ENCODE measurements at regions not wholly inside any gene's neighbourhood (a gene's known extent, or its start where the extent isn't known, plus 50 kb on each side); places are given as distances from the start of the nearest gene placed in this dataset.
"Not testable (repeated sequence)": the region's sequence is repeated elsewhere in the genome, so short reads cannot be mapped to it uniquely, and the experiment has no call there.

GRCh38 chr1:222470252-222470805, 77.6 kb downstream of the HHIPL2 start:
- DNase-seq (ENCODE audit: low spot score): not testable (repeated sequence)

GRCh38 chr1:222466150-222466865, 81.6 kb downstream of the HHIPL2 start:
- no peak for DNase-seq (ENCODE audit: low spot score)

- DNase-seq (ENCODE audit: low spot score): peak; percentile 96
Observed at GRCh38 chr1:222465211-222466041, 82.5 kb downstream of the HHIPL2 start.

- no peak for DNase-seq (ENCODE audit: low spot score)
Observed at GRCh38 chr1:222464841-222465210, 83.1 kb downstream of the HHIPL2 start.

- no peak for DNase-seq (ENCODE audit: low spot score)
Observed at GRCh38 chr1:222463059-222463730, 84.7 kb downstream of the HHIPL2 start.

GRCh38 chr1:222462601-222463000, 85.3 kb downstream of the HHIPL2 start:
- no peak for DNase-seq (ENCODE audit: low spot score)

- no peak for DNase-seq (ENCODE audit: low spot score)
Observed at GRCh38 chr1:222461941-222462340, 86.0 kb downstream of the HHIPL2 start.

- no peak for DNase-seq (ENCODE audit: low spot score)
Observed at GRCh38 chr1:222459652-222460051, 88.3 kb downstream of the HHIPL2 start.

GRCh38 chr1:222457513-222457912, 90.4 kb downstream of the HHIPL2 start:
- no peak for DNase-seq (ENCODE audit: low spot score)

- DNase-seq (ENCODE audit: low spot score): no peak
Observed at GRCh38 chr1:222457084-222457483, 90.8 kb downstream of the HHIPL2 start.

- DNase-seq (ENCODE audit: low spot score): no peak
Observed at GRCh38 chr1:222455188-222455879, 92.6 kb downstream of the HHIPL2 start.

GRCh38 chr1:222454782-222455181, 93.1 kb downstream of the HHIPL2 start:
- DNase-seq (ENCODE audit: low spot score): no peak

- no peak for DNase-seq (ENCODE audit: low spot score)
Observed at GRCh38 chr1:222454186-222454585, 93.7 kb downstream of the HHIPL2 start.

- no peak for DNase-seq (ENCODE audit: low spot score)
Observed at GRCh38 chr1:222452031-222452430, 95.9 kb downstream of the HHIPL2 start.

GRCh38 chr1:222443566-222443965, 104.3 kb downstream of the HHIPL2 start:
- no peak for DNase-seq (ENCODE audit: low spot score)

- no peak for DNase-seq (ENCODE audit: low spot score)
Observed at GRCh38 chr1:222441066-222441465, 106.8 kb downstream of the HHIPL2 start.

- no peak for DNase-seq (ENCODE audit: low spot score)
Observed at GRCh38 chr1:222424826-222425225, 123.1 kb downstream of the HHIPL2 start.

- DNase-seq (ENCODE audit: low spot score): no peak
Observed at GRCh38 chr1:222421380-222421779, 126.5 kb downstream of the HHIPL2 start.

GRCh38 chr1:222420633-222421032, 127.3 kb downstream of the HHIPL2 start:
- no peak for DNase-seq (ENCODE audit: low spot score)

- no peak for DNase-seq (ENCODE audit: low spot score)
Observed at GRCh38 chr1:222418654-222419053, 129.2 kb downstream of the HHIPL2 start.

- no peak for DNase-seq (ENCODE audit: low spot score)
Observed at GRCh38 chr1:222417264-222417663, 130.6 kb downstream of the HHIPL2 start.
